HG03175 (cell line): ENCODE measurements at regions not wholly inside any gene's neighbourhood (a gene's known extent, or its start where the extent isn't known, plus 50 kb on each side); places are given as distances from the start of the nearest gene placed in this dataset.

Experiments used
- ATAC-seq: cut with Tn5 transposase; IDR thresholded peaks from one replicate; pipeline ENCODE4 v1.9.1; 2021; ENCODE audit warnings: mild to moderate bottlenecking, moderate library complexity; ENCODE audit not compliant: unreplicated experiment

GRCh38 chr11:115845872-115846271 lies 341.7 kb upstream of the CADM1 start:
- ATAC-seq, result no peak

- no peak for ATAC-seq
Observed at GRCh38 chr11:115843685-115844084, 339.5 kb upstream of the CADM1 start.

- no peak for ATAC-seq
Observed at GRCh38 chr11:115843111-115843510, 338.9 kb upstream of the CADM1 start.

GRCh38 chr11:115820026-115820425 lies 315.8 kb upstream of the CADM1 start:
- ATAC-seq, result no peak

GRCh38 chr11:115819014-115819413 lies 314.8 kb upstream of the CADM1 start:
- no peak for ATAC-seq

GRCh38 chr11:115817844-115818468 lies 313.7 kb upstream of the CADM1 start:
- ATAC-seq, result no peak

GRCh38 chr11:115808351-115808940 lies 304.2 kb upstream of the CADM1 start:
- no peak for ATAC-seq

GRCh38 chr11:115806056-115806455 lies 301.8 kb upstream of the CADM1 start:
- no peak for ATAC-seq

- no peak for ATAC-seq
Observed at GRCh38 chr11:115803073-115803740, 299.0 kb upstream of the CADM1 start.

GRCh38 chr11:115802641-115803040 lies 298.4 kb upstream of the CADM1 start:
- no peak for ATAC-seq

- no peak for ATAC-seq
Observed at GRCh38 chr11:115792903-115793302, 288.7 kb upstream of the CADM1 start.

- ATAC-seq, result no peak
Observed at GRCh38 chr11:115787302-115787701, 283.1 kb upstream of the CADM1 start.

GRCh38 chr11:115784796-115785521 lies 280.7 kb upstream of the CADM1 start:
- no peak for ATAC-seq

- no peak for ATAC-seq
Observed at GRCh38 chr11:115780646-115781362, 276.6 kb upstream of the CADM1 start.

- no peak for ATAC-seq
Observed at GRCh38 chr11:115778928-115779650, 274.9 kb upstream of the CADM1 start.

GRCh38 chr11:115776916-115777315 lies 272.7 kb upstream of the CADM1 start:
- ATAC-seq, result no peak

GRCh38 chr11:115775846-115776245 lies 271.6 kb upstream of the CADM1 start:
- no peak for ATAC-seq

- no peak for ATAC-seq
Observed at GRCh38 chr11:115774756-115775155, 270.5 kb upstream of the CADM1 start.

GRCh38 chr11:115769891-115770290 lies 265.7 kb upstream of the CADM1 start:
- no peak for ATAC-seq

GRCh38 chr11:115767883-115768282 lies 263.7 kb upstream of the CADM1 start:
- no peak for ATAC-seq
